HG03039 (cell line): ENCODE measurements at regions not wholly inside any gene's neighbourhood (a gene's known extent, or its start where the extent isn't known, plus 50 kb on each side); places are given as distances from the start of the nearest gene placed in this dataset.

Experiments used
- ATAC-seq: cut with Tn5 transposase; IDR thresholded peaks from one replicate; pipeline ENCODE4 v1.9.1; 2021; ENCODE audit warnings: mild to moderate bottlenecking, moderate library complexity; ENCODE audit not compliant: unreplicated experiment

DNA sequence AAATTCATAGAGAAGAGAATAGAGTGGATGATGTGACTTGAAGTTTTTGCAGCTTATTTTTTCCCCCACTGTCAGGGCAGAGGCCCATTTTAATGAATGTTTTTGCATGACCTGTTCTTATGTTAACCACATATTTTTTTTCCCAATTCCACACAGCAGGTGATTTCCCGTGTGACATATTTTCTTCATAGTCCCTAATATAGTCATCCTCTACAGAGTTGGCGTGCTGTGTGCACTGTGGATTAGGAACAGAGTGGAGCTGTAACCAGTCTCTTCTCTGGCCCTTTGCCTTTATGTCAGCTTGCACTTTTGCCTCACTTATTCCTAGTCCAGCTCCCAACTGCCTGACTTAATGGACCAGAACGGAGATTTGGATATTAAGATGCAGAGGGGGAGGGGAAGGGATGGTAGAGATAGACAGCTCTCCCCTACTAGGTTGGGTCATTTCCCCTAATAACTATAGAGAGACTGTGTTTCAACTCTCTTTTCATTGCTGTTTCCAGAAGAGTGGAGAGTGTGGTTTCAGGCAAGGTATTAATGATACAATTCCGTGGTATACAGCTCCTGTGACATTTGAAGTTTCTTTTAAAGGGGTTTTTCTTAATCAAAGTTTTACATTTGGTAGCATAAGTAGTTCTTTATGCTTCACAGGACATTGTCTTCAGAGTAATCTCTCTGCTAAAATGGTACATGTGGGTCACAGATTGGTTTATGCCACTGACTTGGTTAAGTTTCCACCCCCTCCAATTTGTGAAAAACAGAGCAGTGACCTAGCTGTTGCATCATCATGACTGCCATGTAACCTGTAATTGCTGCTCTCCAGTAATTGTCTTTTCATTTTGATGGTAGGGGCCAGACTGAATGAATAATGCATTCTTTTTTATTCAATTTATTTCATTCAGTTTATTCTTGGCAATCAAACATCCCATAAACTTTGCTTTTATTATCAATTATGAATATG, 161.3 kb downstream of the HAUS1 start:
- ATAC-seq = no peak

DNA sequence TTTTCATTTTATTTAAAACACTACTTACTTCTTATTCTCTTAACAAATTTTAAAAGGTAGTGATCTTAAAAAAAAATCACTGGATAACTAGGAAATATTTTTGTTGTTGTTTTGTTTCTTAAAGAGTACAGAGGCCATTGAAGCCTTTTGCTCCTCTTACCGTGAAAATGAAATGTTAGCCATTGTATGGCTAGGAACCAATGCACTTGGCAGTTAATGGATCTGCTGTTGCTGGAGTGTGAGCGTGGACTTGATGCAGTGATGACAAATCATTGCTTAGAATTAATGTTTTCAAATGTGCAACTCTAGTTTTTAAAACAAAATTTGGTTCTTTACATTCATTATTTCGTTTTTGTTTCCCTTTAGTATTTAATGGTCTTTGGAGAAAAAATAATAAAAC, 162.3 kb downstream of the HAUS1 start:
- no peak for ATAC-seq

DNA sequence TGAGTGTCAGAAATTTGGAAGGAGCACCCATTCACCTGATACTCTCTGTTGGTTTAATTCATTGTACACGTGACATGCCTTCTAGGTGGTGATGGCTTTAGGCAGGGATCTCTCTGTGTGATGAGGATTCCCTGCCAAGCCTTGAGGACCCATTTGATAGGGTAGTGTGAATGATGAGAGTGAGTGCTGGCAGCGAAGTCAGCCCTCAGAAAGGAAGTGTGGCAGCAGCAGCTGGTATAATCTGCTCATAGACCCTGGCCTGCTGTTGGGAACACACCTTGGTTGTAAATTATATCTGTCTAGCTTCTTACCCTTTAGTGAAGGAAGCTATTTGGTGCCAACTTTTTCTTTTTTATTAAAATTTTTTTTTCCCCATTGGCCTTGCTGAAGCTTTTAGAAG, 164.5 kb downstream of the HAUS1 start:
- ATAC-seq = no peak

DNA sequence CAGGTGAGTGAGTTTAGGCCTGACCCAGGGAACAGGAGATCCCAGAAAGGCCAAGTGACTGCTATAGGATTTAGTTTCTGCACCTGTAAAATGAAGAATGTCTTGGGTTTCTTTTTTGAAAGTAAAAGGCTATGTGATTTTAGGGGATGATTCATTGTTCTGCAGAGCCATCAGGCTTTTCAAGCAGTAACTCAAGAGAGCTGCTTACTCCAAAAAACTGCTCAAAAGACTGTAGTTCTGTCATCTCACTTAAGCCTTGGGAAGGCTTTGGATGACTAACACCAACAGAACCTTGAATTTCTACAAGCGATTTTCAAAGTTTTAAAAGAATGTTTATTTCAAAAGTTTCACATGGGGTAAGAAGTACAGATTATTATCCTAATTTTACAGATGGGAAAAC, 165.1 kb downstream of the HAUS1 start:
- ATAC-seq = no peak

DNA sequence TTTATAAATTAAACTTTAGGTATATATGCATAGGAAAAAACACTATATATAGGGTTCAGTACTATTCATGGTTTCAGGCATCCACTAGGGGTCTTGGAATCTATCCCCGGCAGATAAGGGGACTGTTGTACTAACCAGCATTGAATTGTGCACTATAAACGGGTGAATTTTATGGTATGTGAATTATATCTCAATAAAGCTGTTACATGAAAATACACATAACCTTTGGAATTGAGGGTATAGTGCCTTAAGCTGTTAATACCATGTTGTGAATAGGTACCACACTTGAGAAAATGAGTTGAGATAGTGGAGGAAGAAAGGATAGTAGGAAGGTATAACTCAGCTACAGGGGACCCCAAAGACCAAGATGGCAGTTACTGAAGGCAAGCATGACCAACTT, 167.3 kb downstream of the HAUS1 start:
- ATAC-seq = no peak

DNA sequence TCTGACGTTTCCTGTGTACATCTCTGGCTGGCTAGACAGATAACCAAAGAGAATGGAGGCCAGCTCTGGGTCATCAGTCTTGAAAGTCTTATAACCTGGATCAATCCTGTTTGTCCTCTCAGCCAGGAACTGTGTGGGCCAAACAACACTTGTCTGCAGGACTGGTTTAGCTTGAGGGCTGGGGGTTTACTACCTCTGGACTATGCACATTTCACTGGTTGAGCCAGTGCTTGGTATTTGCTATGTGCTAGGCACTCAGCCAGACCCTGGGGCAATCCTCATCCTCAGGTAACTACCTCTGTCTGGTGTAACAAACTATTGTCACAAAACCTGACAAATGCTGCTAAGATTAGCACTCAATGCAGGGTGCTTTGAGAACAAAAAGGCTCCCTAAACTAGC, 169.7 kb downstream of the HAUS1 start:
- no peak for ATAC-seq

DNA sequence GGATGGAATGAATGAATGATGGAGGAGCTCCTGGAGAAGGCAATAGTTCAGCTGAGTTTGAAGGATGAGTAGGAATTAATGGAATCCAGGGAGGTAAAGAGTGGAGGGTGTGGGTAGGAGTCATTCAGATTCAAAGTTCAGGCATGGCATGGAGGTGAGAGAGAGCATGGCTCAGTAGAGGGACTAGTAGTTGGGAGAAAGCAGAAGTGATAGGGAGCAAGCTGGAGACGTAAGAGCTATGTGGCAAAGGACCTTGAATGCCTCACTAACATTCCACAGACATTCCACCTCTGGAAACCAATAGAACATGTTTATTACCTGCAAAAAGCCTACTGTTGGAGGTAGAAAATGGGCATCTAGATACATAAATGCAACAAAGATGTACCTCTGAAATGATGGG, 170.1 kb downstream of the HAUS1 start:
- no peak for ATAC-seq

DNA sequence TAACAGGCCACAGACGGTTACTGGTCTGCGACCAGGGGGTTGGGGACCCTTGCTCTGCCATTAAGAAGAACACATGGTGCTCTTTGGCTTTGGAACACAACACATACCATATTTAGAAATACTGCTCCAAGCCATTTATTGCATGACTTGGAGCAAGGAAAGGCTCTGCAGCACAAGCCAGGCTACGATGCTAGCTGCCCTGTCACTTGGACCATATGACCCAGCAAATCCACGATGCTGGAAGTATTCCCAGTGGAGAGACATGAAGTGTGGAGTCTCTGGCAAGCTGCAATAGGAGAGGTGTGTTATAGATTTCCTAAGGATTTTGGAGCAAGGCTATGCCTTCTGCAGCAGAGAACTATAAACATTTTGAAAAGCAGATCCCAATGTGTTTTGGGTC, 171.2 kb downstream of the HAUS1 start:
- no peak for ATAC-seq

DNA sequence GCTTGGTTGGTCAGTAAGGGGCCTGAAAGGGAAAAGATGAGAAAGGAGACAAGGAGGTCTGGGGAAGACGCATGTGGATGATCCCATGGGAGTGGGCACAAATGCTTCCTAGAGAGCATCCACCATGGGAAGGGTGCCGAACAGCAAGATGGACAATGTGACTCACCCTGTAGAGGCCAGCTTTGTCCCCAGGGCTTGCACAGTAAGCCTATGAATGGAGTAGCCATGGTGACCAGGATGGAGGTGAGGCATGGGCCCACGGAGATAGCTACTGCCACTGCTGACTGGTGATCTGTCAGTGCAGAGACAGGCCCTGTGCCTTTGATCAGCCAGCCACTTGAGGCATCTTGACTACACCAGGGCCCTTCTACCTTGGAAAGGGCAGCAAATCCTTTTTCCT, 172.6 kb downstream of the HAUS1 start:
- no peak for ATAC-seq

DNA sequence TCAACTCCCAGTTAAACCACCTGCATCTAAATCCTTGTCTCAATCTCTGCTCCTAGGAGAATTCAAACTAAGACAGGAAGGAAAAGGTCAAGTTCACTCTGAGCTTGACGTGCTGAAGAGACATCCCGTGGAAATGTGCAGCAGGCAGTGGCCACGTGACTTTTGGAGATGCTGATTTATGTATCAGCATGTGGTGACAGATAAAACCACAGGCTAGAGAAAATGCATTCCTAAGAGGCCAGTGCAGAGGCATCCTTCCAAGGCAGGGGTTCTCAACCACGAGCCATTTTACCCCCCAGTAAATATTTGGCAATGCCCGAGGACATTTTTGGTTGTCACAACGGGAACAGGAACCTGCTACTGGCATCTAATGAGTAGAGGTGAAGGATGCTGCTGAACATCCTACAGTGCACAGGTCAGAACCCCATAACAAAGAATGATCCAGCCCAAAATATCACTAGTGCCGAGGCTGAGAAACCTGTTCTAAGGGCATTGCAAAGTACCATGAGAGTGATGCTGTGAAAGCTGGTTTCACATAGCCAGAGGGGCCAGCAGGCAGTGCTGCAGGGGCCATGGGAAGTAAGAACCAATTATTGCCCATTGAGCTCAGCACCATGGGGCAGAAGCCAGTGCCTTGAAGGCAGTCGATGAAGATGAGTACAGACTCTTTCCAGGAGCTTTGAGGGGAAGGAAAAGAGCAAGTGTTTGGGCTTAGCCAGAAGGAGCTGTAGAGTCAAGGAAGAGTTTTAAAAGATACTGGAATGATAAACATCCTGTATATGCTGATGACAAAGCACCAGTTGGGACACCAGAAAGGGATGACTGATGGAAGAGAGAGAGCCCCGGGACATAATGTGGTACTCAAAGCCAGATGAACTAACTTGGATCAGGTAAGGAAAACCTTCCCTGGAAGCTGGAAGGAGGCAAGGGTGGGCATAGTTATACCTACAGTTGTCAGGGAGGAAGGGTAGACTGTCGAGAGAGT, 174.6 kb downstream of the HAUS1 start:
- ATAC-seq = no peak

DNA sequence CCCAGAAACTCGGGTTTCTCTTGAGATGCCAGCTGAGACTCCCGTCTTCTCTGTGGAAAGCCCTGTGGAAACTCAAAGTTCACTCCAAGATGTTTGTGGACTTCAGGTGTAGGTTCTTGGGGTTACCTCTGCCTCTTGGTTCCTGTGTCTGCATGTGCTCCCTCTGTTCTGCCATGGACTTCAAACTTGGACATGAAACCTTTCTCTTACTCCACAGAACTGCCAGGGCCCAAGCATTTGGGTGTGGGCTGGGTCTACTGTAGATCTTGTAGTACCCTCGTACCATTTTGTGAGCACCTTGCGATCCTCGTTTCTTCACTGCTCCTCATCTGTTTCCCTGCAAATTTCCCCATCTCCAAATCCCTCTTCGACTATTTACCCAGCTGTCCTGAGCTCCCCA, 175.5 kb downstream of the HAUS1 start:
- ATAC-seq = no peak

DNA sequence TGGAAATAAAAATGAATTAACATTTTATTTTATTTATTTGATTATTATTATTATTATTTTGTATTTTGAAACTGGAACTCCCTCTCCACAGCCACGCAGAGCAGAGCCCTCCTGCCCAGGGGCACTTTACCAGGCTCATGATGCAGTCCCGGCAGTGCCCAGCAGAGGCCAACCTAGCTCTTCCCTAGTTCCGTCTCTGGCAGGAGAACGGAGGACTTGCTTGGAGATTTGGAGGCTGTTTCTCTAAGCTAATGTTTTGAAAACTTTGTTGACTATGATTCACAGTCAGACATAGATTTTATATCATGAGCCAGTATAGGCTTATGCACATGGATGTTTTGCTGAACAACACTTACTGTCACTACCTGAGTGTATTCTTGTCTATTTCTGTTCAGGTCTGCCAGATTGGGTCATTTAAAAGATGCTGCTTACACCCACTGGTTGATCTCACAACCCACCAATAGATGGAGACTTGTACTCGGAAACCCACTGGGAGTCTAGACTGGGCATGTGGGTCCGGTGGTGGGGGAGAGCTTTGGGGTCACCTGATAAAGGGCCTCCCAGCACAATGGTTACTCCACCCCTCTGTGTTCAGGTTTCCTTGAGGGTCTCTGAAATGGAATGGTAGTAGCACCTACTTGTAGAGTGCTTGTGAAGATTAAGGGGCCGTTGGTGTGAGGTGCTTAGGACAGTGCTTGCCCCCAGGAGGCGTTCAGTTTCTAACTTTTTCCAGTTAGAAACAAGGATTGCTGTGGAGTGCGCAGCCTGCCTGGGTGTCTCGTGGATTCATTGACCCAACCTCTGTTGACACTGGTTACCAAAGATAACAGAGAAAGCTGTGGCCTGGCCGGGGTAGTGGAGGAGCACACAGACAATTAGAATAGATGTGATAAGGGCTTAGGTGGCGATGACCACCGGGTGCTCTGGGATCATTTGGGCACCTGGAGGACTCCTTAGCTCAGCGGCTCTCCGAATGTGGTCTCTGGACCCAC, 177.3 kb downstream of the HAUS1 start:
- ATAC-seq = peak; percentile 76

DNA sequence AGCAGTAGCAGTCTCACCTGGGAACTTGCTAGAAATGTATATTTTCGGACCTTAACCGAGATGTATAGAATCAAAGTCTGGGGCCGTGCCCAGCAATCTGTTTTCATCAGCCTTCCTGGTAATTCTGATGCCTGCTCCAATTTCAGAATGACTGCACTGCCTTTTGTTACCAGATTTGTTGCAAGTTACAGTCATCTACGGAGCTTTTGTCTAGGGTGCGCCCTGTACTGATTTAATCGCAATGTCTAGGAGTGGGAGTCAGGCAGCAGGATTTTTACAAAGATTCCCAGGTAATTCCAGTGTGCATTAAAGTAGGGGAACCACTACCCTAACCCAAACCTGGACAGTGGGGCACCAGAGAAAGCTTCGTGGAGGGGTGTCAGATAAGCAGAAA, 178.0 kb downstream of the HAUS1 start:
- ATAC-seq = no peak

DNA sequence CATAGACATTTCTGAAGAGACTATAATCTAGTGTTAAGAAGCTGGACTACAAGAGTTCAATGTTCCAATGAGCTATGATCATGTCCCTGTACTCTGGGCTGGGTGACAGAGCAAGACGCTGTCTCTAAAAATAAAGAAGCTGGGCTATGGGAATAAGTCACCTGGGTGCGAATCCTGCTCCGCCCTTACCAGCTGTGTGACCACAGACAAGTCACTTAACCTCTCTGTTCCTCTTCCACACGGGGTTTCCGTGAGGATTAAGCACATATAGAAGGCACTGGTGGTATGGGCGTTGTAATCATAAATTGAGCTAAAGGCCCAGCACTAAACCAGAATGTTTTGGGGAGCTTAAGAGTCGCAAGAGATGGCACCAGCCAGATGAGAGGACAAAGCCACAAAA, 178.5 kb downstream of the HAUS1 start:
- no peak for ATAC-seq

DNA sequence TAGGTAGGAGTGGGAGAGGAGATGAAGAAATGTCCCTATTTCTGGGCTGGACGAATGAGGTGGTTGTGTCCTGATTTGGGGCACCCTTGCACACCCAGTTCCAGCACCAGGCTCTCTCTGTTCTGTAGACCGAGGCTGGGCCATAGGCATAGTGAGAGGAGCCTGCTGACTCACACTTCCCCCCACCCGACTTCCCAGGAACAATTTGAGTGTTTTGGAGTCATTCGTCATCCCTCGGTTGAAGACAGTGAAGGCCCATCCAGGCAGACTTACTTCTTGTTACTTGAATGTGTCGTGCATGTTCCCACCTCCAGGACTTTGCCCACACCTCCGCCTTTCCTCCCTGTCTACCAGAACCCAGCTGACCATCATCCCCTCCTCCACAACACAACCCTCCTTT, 179.1 kb downstream of the HAUS1 start:
- no peak for ATAC-seq

DNA sequence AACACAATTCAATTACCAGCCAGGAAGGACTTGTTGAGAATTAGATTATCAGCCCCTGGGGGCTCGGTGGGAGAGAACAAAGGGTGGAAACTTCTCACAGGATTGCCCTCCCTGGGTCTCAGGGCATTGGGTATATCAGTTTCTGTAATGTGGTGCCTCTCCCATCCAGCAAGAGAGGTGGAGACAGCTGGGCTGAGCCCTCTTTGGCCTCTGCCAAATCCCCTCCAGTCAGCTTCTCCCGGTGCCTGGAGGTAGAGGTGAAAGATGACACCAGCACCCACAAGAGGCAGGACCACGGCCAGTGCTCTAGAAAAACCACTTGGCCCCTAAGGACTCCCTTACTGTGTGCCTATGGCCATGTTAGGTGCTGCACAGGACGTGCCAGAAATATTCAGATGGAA, 179.7 kb downstream of the HAUS1 start:
- no peak for ATAC-seq

DNA sequence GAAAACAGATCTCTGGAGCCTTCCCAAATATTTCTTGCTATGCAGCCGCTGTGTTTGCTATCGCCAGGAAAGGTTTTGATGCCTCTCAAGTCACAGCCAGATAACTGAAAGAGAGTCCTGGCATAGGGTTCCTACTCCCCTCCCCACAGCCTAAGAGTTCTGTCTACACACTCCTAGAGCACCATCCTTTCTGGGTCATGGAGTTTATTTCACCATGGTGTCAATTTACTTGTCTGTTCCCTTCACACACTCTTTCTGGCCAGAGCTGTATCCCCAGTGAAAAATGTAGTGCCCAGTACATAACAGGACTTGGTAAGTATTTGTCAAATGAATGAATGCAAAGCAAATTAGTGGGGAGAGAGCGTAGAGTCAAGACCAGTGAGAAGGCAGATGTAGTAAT, 185.3 kb downstream of the HAUS1 start:
- no peak for ATAC-seq

DNA sequence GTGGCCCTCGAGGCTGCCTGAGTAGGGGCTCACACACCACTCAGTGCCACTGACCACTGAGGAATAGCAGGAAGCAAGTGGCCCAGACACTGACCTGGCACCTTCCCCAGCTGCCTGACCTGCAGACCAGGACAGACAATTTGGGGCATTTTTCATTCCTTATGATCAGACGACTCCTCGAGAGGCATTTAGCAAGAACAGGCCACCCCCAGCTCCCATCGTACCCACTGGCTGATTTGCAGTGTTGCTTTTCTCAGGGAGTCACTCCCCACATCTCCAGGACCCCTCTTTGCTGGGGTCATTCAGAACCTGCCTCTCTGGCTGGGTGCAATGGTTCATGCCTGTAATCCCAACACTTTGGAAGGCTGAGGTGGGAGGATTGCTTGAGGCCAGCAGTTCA, 185.7 kb downstream of the HAUS1 start:
- ATAC-seq = no peak

DNA sequence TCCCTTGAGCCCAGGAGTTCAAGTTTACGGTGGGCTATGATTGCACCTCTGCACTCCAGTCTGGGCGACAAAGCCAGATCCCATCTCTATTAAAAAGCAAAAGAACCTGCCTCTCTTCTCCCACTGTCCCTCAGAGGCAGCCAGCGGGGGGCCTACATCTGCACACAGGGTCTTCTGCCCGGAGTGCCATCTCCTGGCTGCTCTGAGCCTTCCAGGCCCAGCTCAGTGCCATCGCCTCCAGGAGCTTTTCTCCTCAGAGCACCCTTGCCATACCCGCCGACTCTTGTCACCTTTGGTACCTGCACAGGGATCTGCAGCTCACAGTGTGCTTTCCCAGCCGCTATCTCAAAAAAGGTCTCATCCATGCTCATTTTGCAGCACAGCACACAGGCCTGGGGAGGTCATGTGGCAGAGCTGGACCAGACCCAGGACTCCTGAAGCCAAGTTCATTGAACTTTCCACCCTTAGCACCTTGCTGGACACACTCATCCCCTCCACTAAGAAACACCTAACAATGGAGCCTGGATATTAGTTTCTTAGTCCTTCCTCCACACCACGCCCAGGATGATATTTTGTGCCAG, 186.3 kb downstream of the HAUS1 start:
- no peak for ATAC-seq

DNA sequence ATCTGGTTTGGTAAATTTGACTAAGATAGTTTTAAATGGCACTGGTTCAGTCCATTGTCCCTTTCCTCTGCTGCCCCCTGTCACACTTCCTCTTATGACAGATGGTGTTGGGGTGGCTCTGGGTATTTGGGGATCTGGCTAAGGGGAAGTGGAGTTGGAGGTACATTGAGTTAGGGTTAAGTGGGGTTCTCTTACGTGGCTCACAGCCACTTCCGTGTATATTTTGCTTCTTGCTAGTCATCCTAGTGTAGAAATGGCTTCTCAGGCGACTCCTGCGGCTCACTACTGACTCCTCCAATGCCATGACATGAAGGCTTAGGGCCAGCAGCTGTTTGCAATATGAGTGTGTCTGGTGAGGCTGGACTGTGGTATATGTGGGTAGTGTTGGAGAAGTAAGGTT, 187.0 kb downstream of the HAUS1 start:
- no peak for ATAC-seq
